Smooth muscle cell (in vitro differentiated cells): ENCODE measurements at regions not wholly inside any gene's neighbourhood (a gene's known extent, or its start where the extent isn't known, plus 50 kb on each side); places are given as distances from the start of the nearest gene placed in this dataset.

ENCODE experiments used
- DNase-seq: peaks from one replicate; lab custom pipeline; 2025; ENCODE audit not compliant: unreplicated experiment; lab: John Stamatoyannopoulos, UW
- H2AFZ ChIP-seq: fragments of 200-600 bp; sonication (generic); 2 replicates; pipeline ENCODE4 v1.6.0; 2016; ENCODE audit warnings: antibody characterized with exemption, low read depth, mild to moderate bottlenecking
- H3F3A ChIP-seq: fragments of 200-600 bp; sonication (generic); 2 replicates; pipeline ENCODE4 v1.6.0; 2017; ENCODE audit warnings: antibody characterized with exemption, low read depth
- H3K27ac ChIP-seq: fragments of 200-600 bp; sonication (generic); 2 replicates; pipeline ENCODE4 v1.5.1; 2016; ENCODE audit warnings: low read depth, mild to moderate bottlenecking
- H3K27me3 ChIP-seq: fragments of 200-600 bp; sonication (generic); 2 replicates; pipeline ENCODE4 v1.6.1; 2016; ENCODE audit warnings: low read depth, mild to moderate bottlenecking
- H3K36me3 ChIP-seq: fragments of 200-600 bp; sonication (generic); 2 replicates; pipeline ENCODE4 v1.5.1; 2016; ENCODE audit warnings: low read depth
- H3K4me1 ChIP-seq: fragments of 200-600 bp; sonication (generic); 2 replicates; pipeline ENCODE4 v1.5.1; 2016; ENCODE audit warnings: low read depth
- H3K4me2 ChIP-seq: fragments of 200-600 bp; sonication (generic); 2 replicates; pipeline ENCODE4 v1.6.0; 2016; ENCODE audit warnings: mild to moderate bottlenecking
- H3K4me3 ChIP-seq: fragments of 200-600 bp; sonication (generic); 2 replicates; pipeline ENCODE4 v1.5.1; 2016; ENCODE audit warnings: mild to moderate bottlenecking
- H3K79me2 ChIP-seq: fragments of 200-600 bp; sonication (generic); 2 replicates; pipeline ENCODE4 v1.6.0; 2016; ENCODE audit warnings: low read depth, mild to moderate bottlenecking
- H3K9ac ChIP-seq: fragments of 200-600 bp; sonication (generic); 2 replicates; pipeline ENCODE4 v1.6.0; 2016; ENCODE audit warnings: low read depth
- H3K9me3 ChIP-seq: fragments of 200-600 bp; sonication (generic); replicated peaks from 2 replicates; pipeline ENCODE4 v1.5.1; 2016; ENCODE audit warnings: low read depth
- H4K20me1 ChIP-seq: fragments of 200-600 bp; sonication (generic); 2 replicates; pipeline ENCODE4 v1.6.0; 2016; ENCODE audit warnings: low read depth
- WGBS: methylation state at CpG from one replicate; pipeline ENCODE4 v1.1.7; 2016; ENCODE audit warnings: low lambda C conversion rate; 5-methylcytosine and 5-hydroxymethylcytosine counted together
- TF ChIP-seq, protein P1 (sequence below): fragments of 200-600 bp; sonication (generic); IDR thresholded peaks from 2 replicates; pipeline ENCODE4 v1.5.1; 2017; ENCODE audit warnings: borderline replicate concordance, mild to moderate bottlenecking, antibody characterized with exemption; ENCODE audit not compliant: insufficient read depth, poor library complexity, severe bottlenecking

GRCh38 chr4:163598028-163598427 is 103.5 kb downstream of the TMA16 start:
- 84% methylated on average over 4 of the region's 4 CpGs for WGBS
- Histone ChIP-seq H3K4me1 (no peaks in the 10 kb centered on the region), H2AFZ (no peak overlapping the region), H3K4me3 (no peak overlapping the region), H3K4me2 (no peak overlapping the region), H3K79me2 (no peaks in the 10 kb centered on the region), H3K27ac (no peak overlapping the region), H3K9ac (no peak overlapping the region), H3K36me3 (no peaks in the 10 kb centered on the region), H3F3A (no peaks in the 10 kb centered on the region), H4K20me1 (no peaks in the 10 kb centered on the region), H3K9me3 (no peaks in the 10 kb centered on the region), H3K27me3 (no peaks in the 10 kb centered on the region)
- no peak for DNase-seq
- TF ChIP-seq, protein P1, sequence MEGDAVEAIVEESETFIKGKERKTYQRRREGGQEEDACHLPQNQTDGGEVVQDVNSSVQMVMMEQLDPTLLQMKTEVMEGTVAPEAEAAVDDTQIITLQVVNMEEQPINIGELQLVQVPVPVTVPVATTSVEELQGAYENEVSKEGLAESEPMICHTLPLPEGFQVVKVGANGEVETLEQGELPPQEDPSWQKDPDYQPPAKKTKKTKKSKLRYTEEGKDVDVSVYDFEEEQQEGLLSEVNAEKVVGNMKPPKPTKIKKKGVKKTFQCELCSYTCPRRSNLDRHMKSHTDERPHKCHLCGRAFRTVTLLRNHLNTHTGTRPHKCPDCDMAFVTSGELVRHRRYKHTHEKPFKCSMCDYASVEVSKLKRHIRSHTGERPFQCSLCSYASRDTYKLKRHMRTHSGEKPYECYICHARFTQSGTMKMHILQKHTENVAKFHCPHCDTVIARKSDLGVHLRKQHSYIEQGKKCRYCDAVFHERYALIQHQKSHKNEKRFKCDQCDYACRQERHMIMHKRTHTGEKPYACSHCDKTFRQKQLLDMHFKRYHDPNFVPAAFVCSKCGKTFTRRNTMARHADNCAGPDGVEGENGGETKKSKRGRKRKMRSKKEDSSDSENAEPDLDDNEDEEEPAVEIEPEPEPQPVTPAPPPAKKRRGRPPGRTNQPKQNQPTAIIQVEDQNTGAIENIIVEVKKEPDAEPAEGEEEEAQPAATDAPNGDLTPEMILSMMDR = no peak

DNA sequence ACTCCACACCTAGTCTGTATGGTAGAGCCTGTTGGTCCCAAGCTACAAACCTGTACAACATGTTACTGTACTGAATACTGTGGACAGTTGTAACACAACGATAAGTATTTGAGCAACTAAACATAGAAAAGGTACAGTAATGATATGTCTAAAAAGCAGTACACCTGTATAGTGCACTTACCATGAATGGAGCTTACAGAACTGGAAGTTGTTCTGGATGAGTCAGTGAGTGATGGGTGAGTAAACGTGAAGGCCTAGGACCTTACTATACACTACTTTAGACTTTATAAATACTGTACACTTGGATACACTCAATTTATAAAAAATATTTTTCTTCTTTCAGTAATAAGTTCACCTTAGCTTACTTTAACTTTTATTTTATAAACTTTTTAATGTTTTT is 104.0 kb downstream of the TMA16 start:
- 93% methylated on average over 2 of the region's 2 CpGs for WGBS
- Histone ChIP-seq H4K20me1 (no peaks in the 10 kb centered on the region), H3K36me3 (no peaks in the 10 kb centered on the region), H3K27me3 (no peaks in the 10 kb centered on the region), H3K9ac (no peak overlapping the region), H3K79me2 (no peaks in the 10 kb centered on the region), H3F3A (no peaks in the 10 kb centered on the region), H3K27ac (no peak overlapping the region), H2AFZ (no peak overlapping the region), H3K4me1 (no peaks in the 10 kb centered on the region), H3K9me3 (no peaks in the 10 kb centered on the region), H3K4me3 (no peak overlapping the region), H3K4me2 (no peak overlapping the region)
- TF ChIP-seq, protein P1 = no peak
- no peak for DNase-seq

DNA sequence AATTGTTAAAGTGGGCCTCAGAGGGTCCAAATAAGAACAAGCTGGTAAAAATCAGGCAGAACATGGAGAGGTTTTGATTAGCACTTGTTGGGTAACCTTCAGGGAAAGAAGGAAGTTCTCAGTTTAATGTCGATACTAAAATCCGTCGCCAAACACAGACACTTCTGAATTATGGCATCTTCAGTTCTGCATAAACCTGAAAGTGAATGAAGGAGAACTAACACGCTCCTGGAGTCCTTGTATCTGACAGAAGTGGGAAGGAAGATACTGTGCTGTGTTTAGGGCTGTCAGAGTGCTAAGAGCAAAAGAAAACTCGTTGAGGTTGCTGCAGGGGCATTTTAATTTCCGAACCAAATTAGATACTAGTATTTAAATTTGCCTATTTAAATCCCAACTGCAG is 106.2 kb downstream of the TMA16 start:
- H3K36me3 ChIP-seq = no peaks in the 10 kb centered on the region
- H3K9me3 ChIP-seq = no peaks in the 10 kb centered on the region
- no peak overlapping the region for H2AFZ ChIP-seq
- no peak for DNase-seq
- no peak overlapping the region for H3K4me3 ChIP-seq
- H3F3A ChIP-seq = no peaks in the 10 kb centered on the region
- H3K27me3 ChIP-seq = no peaks in the 10 kb centered on the region
- H3K79me2 ChIP-seq = no peaks in the 10 kb centered on the region
- no peaks in the 10 kb centered on the region for H3K4me1 ChIP-seq
- H3K9ac ChIP-seq = no peak overlapping the region
- 88% methylated on average over 6 of the region's 6 CpGs for WGBS
- H4K20me1 ChIP-seq = no peaks in the 10 kb centered on the region
- TF ChIP-seq, protein P1 = no peak
- no peak overlapping the region for H3K4me2 ChIP-seq
- no peak overlapping the region for H3K27ac ChIP-seq

DNA sequence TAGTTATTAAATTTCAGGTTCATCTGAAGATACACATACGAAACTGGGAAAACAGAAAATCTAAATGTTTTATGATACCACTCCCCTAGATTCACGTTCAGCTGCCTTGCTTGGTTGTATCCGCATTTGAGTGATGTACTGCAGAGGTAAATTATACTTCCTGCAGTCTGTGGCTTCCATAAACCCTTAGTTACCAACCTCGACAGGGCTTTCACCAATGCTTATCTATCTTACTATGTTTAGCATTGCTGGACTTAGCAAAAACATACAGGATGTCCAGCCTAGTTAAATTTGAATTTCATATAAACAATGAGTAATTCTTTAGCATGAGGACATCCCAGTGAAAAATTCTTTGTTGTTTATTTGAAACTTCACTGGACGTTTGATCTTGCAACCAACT is 108.8 kb downstream of the TMA16 start:
- no peak overlapping the region for H3K4me2 ChIP-seq
- no peaks in the 10 kb centered on the region for H3F3A ChIP-seq
- DNase-seq = no peak
- H3K4me3 ChIP-seq = no peak overlapping the region
- TF ChIP-seq, protein P1 = no peak
- WGBS = 68% methylated on average over 5 of the region's 5 CpGs
- H3K27ac ChIP-seq = no peak overlapping the region
- H3K36me3 ChIP-seq = no peaks in the 10 kb centered on the region
- H2AFZ ChIP-seq = no peak overlapping the region
- no peaks in the 10 kb centered on the region for H3K27me3 ChIP-seq
- H3K79me2 ChIP-seq = no peaks in the 10 kb centered on the region
- H4K20me1 ChIP-seq = no peaks in the 10 kb centered on the region
- no peak overlapping the region for H3K9ac ChIP-seq
- H3K9me3 ChIP-seq = no peaks in the 10 kb centered on the region
- no peaks in the 10 kb centered on the region for H3K4me1 ChIP-seq
